ENCODE measurements at regions not wholly inside any gene's neighbourhood (a gene's known extent, or its start where the extent isn't known, plus 50 kb on each side); places are given as distances from the start of the nearest gene placed in this dataset.

- TF ChIP-seq CTCF (IDR thresholded peaks at IDR 0.05; ENCODE audit: extremely low read depth in 1 of 2, insufficient read depth in 1 of 2, low read depth in 1 of 2, low read length in 2 of 2) (no peak), POLR2A (IDR thresholded peaks at IDR 0.05; ENCODE audit: low read depth, low read length) (no peak), EZH2 (IDR thresholded peaks at IDR 0.05; ENCODE audit: borderline replicate concordance, low read depth, low read length, severe bottlenecking) (no peak), JUN (IDR thresholded peaks at IDR 0.05; ENCODE audit: borderline replicate concordance, insufficient read depth, insufficient read length, low read depth) (no peak)
Observed at GRCh38 chr2:239727182-239727775, 297.9 kb downstream of the NDUFA10 start.
